OCI-LY7 (cell line): ENCODE measurements at regions not wholly inside any gene's neighbourhood (a gene's known extent, or its start where the extent isn't known, plus 50 kb on each side); places are given as distances from the start of the nearest gene placed in this dataset.
A peak's percentile ranks its signal among the peaks of the same experiment; 100 is the strongest.

ENCODE experiments used
- BruUV-seq: library from RNA; stranded (reverse); fragments of 400-500 nt; replicated peaks from 2 replicates; lab custom pipeline; 2021; lab: Mats Ljungman, UMichigan
- CTCF ChIA-PET: fragments of 300-600 bp; sonication (Branson Sonifier 250); formaldehyde crosslinking; loops from one replicate; lab custom pipeline; 2022; ENCODE audit warnings: antibody characterized with exemption; ENCODE audit not compliant: unreplicated experiment; lab: Charles Lee
- POLR2A ChIA-PET: fragments of 300-600 bp; sonication (Branson Sonifier 250); formaldehyde crosslinking; loops from one replicate; lab custom pipeline; 2022; ENCODE audit warnings: antibody characterized with exemption; lab: Charles Lee
- DNase-seq: peaks from one replicate; pipeline ENCODE4 v3.0.0-alpha.2; 2015; ENCODE audit warnings: low spot score
- H2AFZ ChIP-seq: fragments of 200-600 bp; sonication (generic), shearing (Covaris generic); 2 replicates; pipeline ENCODE4 v1.6.1; 2014; ENCODE audit warnings: mild to moderate bottlenecking, antibody characterized with exemption, low read length, moderate library complexity
- H3K27ac ChIP-seq: fragments of 200-600 bp; sonication (generic); 2 replicates; pipeline ENCODE4 v1.5.1; 2014; ENCODE audit warnings: mixed run types, low read depth, mild to moderate bottlenecking, moderate library complexity, low read length, inconsistent platforms; ENCODE audit not compliant: poor library complexity, severe bottlenecking
- H3K36me3 ChIP-seq: fragments of 200-600 bp; sonication (generic); 2 replicates; pipeline ENCODE4 v1.6.1; 2014; ENCODE audit warnings: mild to moderate bottlenecking, antibody characterized with exemption, low read length, moderate library complexity, mixed read lengths; ENCODE audit not compliant: insufficient read depth
- H3K4me1 ChIP-seq: fragments of 200-600 bp; sonication (generic); 2 replicates; pipeline ENCODE4 v1.5.1; 2014; ENCODE audit warnings: mild to moderate bottlenecking, low read length; ENCODE audit not compliant: insufficient read depth, poor library complexity, severe bottlenecking
- H3K4me2 ChIP-seq: fragments of 200-600 bp; sonication (generic); 2 replicates; pipeline ENCODE4 v1.6.1; 2014; ENCODE audit warnings: mild to moderate bottlenecking, low read length
- H3K4me3 ChIP-seq: fragments of 200-600 bp; sonication (generic); 2 replicates; pipeline ENCODE4 v1.5.1; 2014; ENCODE audit warnings: mild to moderate bottlenecking, low read depth, low read length; ENCODE audit not compliant: poor library complexity, severe bottlenecking
- H3K79me2 ChIP-seq: fragments of 200-600 bp; sonication (generic); 2 replicates; pipeline ENCODE4 v1.6.1; 2016; ENCODE audit warnings: low read depth, mild to moderate bottlenecking, low read length, moderate library complexity, mixed read lengths; ENCODE audit not compliant: insufficient read depth
- H3K9me2 ChIP-seq: fragments of 200-600 bp; sonication (generic); 2 replicates; pipeline ENCODE4 v1.6.1; 2016; ENCODE audit warnings: mild to moderate bottlenecking, low read length, mixed read lengths; ENCODE audit not compliant: insufficient read depth
- H3K9me3 ChIP-seq: fragments of 200-600 bp; sonication (generic); 2 replicates; pipeline ENCODE4 v1.6.1; 2014; ENCODE audit warnings: mild to moderate bottlenecking, mixed run types, low read length, mixed read lengths
- H4K20me1 ChIP-seq: fragments of 200-600 bp; sonication (generic); 2 replicates; pipeline ENCODE4 v1.6.1; 2014; ENCODE audit warnings: mild to moderate bottlenecking, antibody characterized with exemption, low read length, moderate library complexity, mixed read lengths; ENCODE audit not compliant: insufficient read depth
- CTCF ChIP-seq: fragments of 200-600 bp; sonication (generic); conservative IDR thresholded peaks from 2 replicates; pipeline ENCODE4 v1.5.1; 2014; ENCODE audit warnings: mild to moderate bottlenecking, antibody characterized with exemption, low read length, moderate library complexity, mixed read lengths
- EZH2phosphoT487 ChIP-seq: fragments of 200-600 bp; sonication (generic); IDR thresholded peaks from 2 replicates; pipeline ENCODE4 v1.6.1; 2018; ENCODE audit warnings: low read depth, borderline replicate concordance, mild to moderate bottlenecking, mixed run types, antibody characterized with exemption, low read length, moderate library complexity, mixed read lengths
- intact Hi-C: fragments of 100-400 bp; cut with micrococcal nuclease; formaldehyde crosslinking; loops from one replicate; pipeline ENCODE4 v1.10.0; 2022; ENCODE audit not compliant: unreplicated experiment

- no peaks in the 10 kb centered on the region for H3K9me2 ChIP-seq
- H3K79me2 ChIP-seq = no peaks in the 10 kb centered on the region
- no peaks in the 10 kb centered on the region for H3K36me3 ChIP-seq
- H3K4me3 ChIP-seq = no peak overlapping the region
- 0 out of 2 replicates have a peak overlapping the region, but pooled peaks have one; percentile 1 for H3K4me2 ChIP-seq
- peak overlapping the region; percentile 30; the same call in 1 of the 2 replicates for H2AFZ ChIP-seq
- BruUV-seq = no TSS peak
- H3K4me1 ChIP-seq = peaks cover 9% of the 10 kb centered on the region
- ChIA-PET CTCF (no interaction called here), POLR2A (interaction anchor here (1.5 kb wide), 1 partner anchor 17 kb away, joined by 4 read pairs; no protein-coding TSS in a partner anchor)
- DNase-seq = no peak
- H4K20me1 ChIP-seq = no peaks in the 10 kb centered on the region
- no peak overlapping the region for H3K27ac ChIP-seq
- intact Hi-C loops = no loop called here
- TF ChIP-seq CTCF (no peak), EZH2phosphoT487 (no peak)
- no peaks in the 10 kb centered on the region for H3K9me3 ChIP-seq
Observed at GRCh38 chr9:7935681-7936080, 136.1 kb upstream of the DMAC1 start.

DNA sequence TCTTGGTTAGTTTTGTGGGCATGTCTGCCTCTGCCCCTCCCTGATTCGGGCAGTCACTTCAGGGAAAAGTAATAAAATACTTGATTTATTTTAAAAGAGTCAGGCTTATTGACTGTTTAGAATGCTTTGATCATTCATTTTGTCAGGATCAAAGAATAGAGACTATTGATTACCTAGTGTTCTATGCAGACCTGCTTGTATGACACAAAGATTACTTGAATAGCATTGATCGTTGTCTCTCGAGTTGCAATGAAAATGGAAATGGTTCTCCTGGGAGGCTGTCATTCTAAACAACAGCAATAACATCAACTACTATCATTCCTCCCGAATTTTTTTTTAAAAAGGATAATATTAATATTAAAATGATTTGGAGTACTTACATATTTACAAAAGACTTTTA is 133.2 kb upstream of the DMAC1 start:
- no TSS peak for BruUV-seq
- Histone ChIP-seq H4K20me1 (no peaks in the 10 kb centered on the region), H3K9me2 (no peaks in the 10 kb centered on the region), H3K9me3 (no peaks in the 10 kb centered on the region), H3K4me2 (no peak overlapping the region), H3K79me2 (no peaks in the 10 kb centered on the region), H3K4me1 (peaks cover 9% of the 10 kb centered on the region), H2AFZ (no peak overlapping the region), H3K4me3 (no peak overlapping the region), H3K27ac (no peak overlapping the region), H3K36me3 (no peaks in the 10 kb centered on the region)
- ChIA-PET POLR2A (no interaction called here), CTCF (no interaction called here)
- DNase-seq = no peak
- TF ChIP-seq CTCF = no peak
- intact Hi-C loops = no loop called here

- Histone ChIP-seq H3K36me3 (no peaks in the 10 kb centered on the region), H3K79me2 (no peaks in the 10 kb centered on the region), H3K4me1 (no peaks in the 10 kb centered on the region), H3K4me3 (no peak overlapping the region), H3K27ac (no peak overlapping the region), H3K9me2 (no peaks in the 10 kb centered on the region), H2AFZ (no peak overlapping the region), H4K20me1 (no peaks in the 10 kb centered on the region), H3K4me2 (no peak overlapping the region), H3K9me3 (no peaks in the 10 kb centered on the region)
- BruUV-seq = no TSS peak
- TF ChIP-seq CTCF = no peak
- intact Hi-C loops = no loop called here
- DNase-seq = no peak
- POLR2A ChIA-PET = interaction anchor here (1.2 to 1.3 kb wide), 2 partner anchors 13 to 21 kb away, joined by 3 read pairs; no protein-coding TSS in a partner anchor
- CTCF ChIA-PET = no interaction called here
Observed at GRCh38 chr9:7930613-7931012, 131.0 kb upstream of the DMAC1 start.
